Chondrocyte (in vitro differentiated cells): ENCODE measurements at regions not wholly inside any gene's neighbourhood (a gene's known extent, or its start where the extent isn't known, plus 50 kb on each side); places are given as distances from the start of the nearest gene placed in this dataset.
"Not testable (repeated sequence)": the region's sequence is repeated elsewhere in the genome, so short reads cannot be mapped to it uniquely, and the experiment has no call there.

Source experiments
- DNase-seq: peaks from one replicate; pipeline ENCODE4 v3.0.0; 2021; ENCODE audit warnings: mixed read lengths, low spot score
- H3K27ac Mint-ChIP-seq: one replicate; pipeline ENCODE4 v1.8.0; 2021; ENCODE audit warnings: mild to moderate bottlenecking, moderate library complexity, mixed read lengths; ENCODE audit not compliant: unreplicated experiment
- H3K27me3 Mint-ChIP-seq: 2 replicates; pipeline ENCODE4 v1.8.0; 2021; ENCODE audit warnings: low read depth, mixed read lengths
- H3K36me3 Mint-ChIP-seq: 2 replicates; pipeline ENCODE4 v1.8.0; 2021; ENCODE audit warnings: low read depth, mixed read lengths
- H3K4me1 Mint-ChIP-seq: 2 replicates; pipeline ENCODE4 v1.8.0; 2021; ENCODE audit warnings: low read depth, mild to moderate bottlenecking, mixed read lengths
- H3K4me3 Mint-ChIP-seq: one replicate; pipeline ENCODE4 v1.8.0; 2021; ENCODE audit warnings: mild to moderate bottlenecking, moderate library complexity, mixed read lengths; ENCODE audit not compliant: unreplicated experiment
- H3K9me3 Mint-ChIP-seq: 2 replicates; pipeline ENCODE4 v1.8.0; 2021; ENCODE audit warnings: low read depth, mixed read lengths
- CTCF ChIP-seq: fragments of 200-600 bp; sonication (generic); IDR thresholded peaks from 2 replicates; pipeline ENCODE4 v1.5.0; 2021; ENCODE audit warnings: antibody characterized with exemption, mild to moderate bottlenecking, moderate library complexity

- peaks cover 29% of the 10 kb centered on the region for H3K9me3 Mint-ChIP-seq
- no peak for DNase-seq
- H3K4me1 Mint-ChIP-seq: no peaks in the 10 kb centered on the region
- no peaks in the 10 kb centered on the region for H3K36me3 Mint-ChIP-seq
- H3K27me3 Mint-ChIP-seq: no peaks in the 10 kb centered on the region
- no peak overlapping the region for H3K4me3 Mint-ChIP-seq
- no peak for TF ChIP-seq CTCF
- no peak overlapping the region for H3K27ac Mint-ChIP-seq
These were observed 180.6 kb downstream of the VSIG4 start for GRCh38 chrX:65859299-65859698.

- not testable (repeated sequence) for H3K27ac Mint-ChIP-seq, H3K27me3 Mint-ChIP-seq, H3K4me1 Mint-ChIP-seq, DNase-seq, H3K4me3 Mint-ChIP-seq, H3K36me3 Mint-ChIP-seq
- H3K9me3 Mint-ChIP-seq: peaks cover 34% of the 10 kb centered on the region
These were observed 185.4 kb downstream of the VSIG4 start for GRCh38 chrX:65854437-65854836.

- DNase-seq, H3K4me1 Mint-ChIP-seq, H3K27me3 Mint-ChIP-seq, H3K36me3 Mint-ChIP-seq, H3K27ac Mint-ChIP-seq, H3K4me3 Mint-ChIP-seq: not testable (repeated sequence)
- peaks cover 25% of the 10 kb centered on the region for H3K9me3 Mint-ChIP-seq
These were observed 183.9 kb downstream of the MSN start for GRCh38 chrX:65851306-65851705.

GRCh38 chrX:65850821-65851220 lies 183.4 kb downstream of the MSN start:
- H3K27me3 Mint-ChIP-seq, H3K27ac Mint-ChIP-seq, H3K36me3 Mint-ChIP-seq, H3K4me3 Mint-ChIP-seq, H3K4me1 Mint-ChIP-seq, DNase-seq: not testable (repeated sequence)
- peaks cover 25% of the 10 kb centered on the region for H3K9me3 Mint-ChIP-seq

GRCh38 chrX:65846974-65847373 lies 179.5 kb downstream of the MSN start:
- Mint-ChIP-seq H3K4me3 (no peak overlapping the region), H3K4me1 (no peaks in the 10 kb centered on the region), H3K27ac (no peak overlapping the region), H3K27me3 (no peaks in the 10 kb centered on the region), H3K9me3 (peaks cover 10% of the 10 kb centered on the region), H3K36me3 (no peaks in the 10 kb centered on the region)
- TF ChIP-seq CTCF: no peak
- no peak for DNase-seq

GRCh38 chrX:65841263-65841662 lies 173.8 kb downstream of the MSN start:
- no peaks in the 10 kb centered on the region for H3K27me3 Mint-ChIP-seq
- no peak overlapping the region for H3K27ac Mint-ChIP-seq
- H3K4me3 Mint-ChIP-seq: no peak overlapping the region
- H3K36me3 Mint-ChIP-seq: no peaks in the 10 kb centered on the region
- no peak for DNase-seq
- H3K4me1 Mint-ChIP-seq: no peaks in the 10 kb centered on the region
- peaks cover 22% of the 10 kb centered on the region for H3K9me3 Mint-ChIP-seq
- no peak for TF ChIP-seq CTCF

- Mint-ChIP-seq H3K36me3 (no peaks in the 10 kb centered on the region), H3K4me3 (no peak overlapping the region), H3K9me3 (peaks cover 30% of the 10 kb centered on the region), H3K27me3 (no peaks in the 10 kb centered on the region), H3K4me1 (no peaks in the 10 kb centered on the region), H3K27ac (no peak overlapping the region)
- DNase-seq: no peak
- TF ChIP-seq CTCF: no peak
These were observed 171.2 kb downstream of the MSN start for GRCh38 chrX:65838674-65839073.
